Left lung (tissue), 4 donors: ENCODE measurements at regions not wholly inside any gene's neighbourhood (a gene's known extent, or its start where the extent isn't known, plus 50 kb on each side); places are given as distances from the start of the nearest gene placed in this dataset.
A peak's percentile ranks its signal among the peaks of the same experiment; 100 is the strongest.

Source experiments
- ATAC-seq: fragments of 200-7000 bp; cut with Tn5 transposase; one replicate; pipeline ENCODE4 v1.9.1; 2020; ENCODE audit warnings: moderate library complexity
- DNase-seq, 4 donors: peaks; one replicate each; pipeline ENCODE4 v3.0.0-alpha.2; 2013 to 2020
- H3K27ac ChIP-seq, 2 donors: fragments of 200-600 bp; sonication (generic) in 1 of 2; one replicate each; pipeline versions ENCODE4 v1.5.0 to v1.8.0; 2020 to 2021
- H3K27me3 ChIP-seq, 2 donors: fragments of 200-600 bp; sonication (generic) in 1 of 2; one replicate each; pipeline versions ENCODE4 v1.5.0 to v1.8.0; 2020 to 2021
- H3K36me3 ChIP-seq, 2 donors: fragments of 200-600 bp; sonication (generic) in 1 of 2; one replicate each; pipeline versions ENCODE4 v1.5.0 to v1.8.0; 2020 to 2021
- H3K4me1 ChIP-seq, 2 donors: fragments of 200-600 bp; one replicate each; pipeline ENCODE4 v1.8.0; 2021
- H3K4me3 ChIP-seq, 2 donors: fragments of 200-600 bp; sonication (generic) in 1 of 2; one replicate each; pipeline versions ENCODE4 v1.5.0 to v1.8.0; 2020 to 2021; ENCODE audit warnings: mild to moderate bottlenecking in 1 of 2
- H3K9me3 ChIP-seq, 2 donors: fragments of 200-600 bp; sonication (generic) in 1 of 2; one replicate each; pipeline versions ENCODE4 v1.5.0 to v1.8.0; 2020 to 2021
- CTCF ChIP-seq, 2 donors: fragments of 200-600 bp; sonication (generic) in 1 of 2; IDR thresholded peaks; one replicate each; pipeline versions ENCODE4 v1.5.0 to v1.8.0; 2021; ENCODE audit warnings: antibody characterized with exemption in 2 of 2
- intact Hi-C, 2 donors: fragments of 100-400 bp; cut with DNase I; formaldehyde crosslinking; loops; one replicate each; pipeline versions ENCODE4 v1.11.2 to v1.14.2; 2022
- donor health status: DM: no; HTN: yes; CAD: no.
- donor health status: DM: no; HTN: no; CAD: no.

- Histone ChIP-seq H3K4me3 (no peak overlapping the region), H3K4me1 (no peaks in the 10 kb centered on the region), H3K36me3 (no peaks in the 10 kb centered on the region), H3K27ac (no peak overlapping the region), H3K27me3 (no peaks in the 10 kb centered on the region), H3K9me3 (no peaks in the 10 kb centered on the region)
- intact Hi-C loops = no loop called here
- peak; percentile 47 for ATAC-seq
- DNase-seq = peak in 1 of 4 donors; percentile 41
- no peak for TF ChIP-seq CTCF (IDR thresholded peaks at IDR 0.05)
These were observed 224.9 kb upstream of the FAT1 start for GRCh38 chr4:186948361-186949242.

GRCh38 chr4:186949847-186950246 lies 226.2 kb upstream of the FAT1 start:
- Histone ChIP-seq H3K4me3 (no peak overlapping the region), H3K27me3 (no peaks in the 10 kb centered on the region), H3K27ac (no peak overlapping the region), H3K36me3 (no peaks in the 10 kb centered on the region), H3K9me3 (no peaks in the 10 kb centered on the region), H3K4me1 (peaks cover 0 to 3% of the 10 kb centered on the region in 2 donors)
- intact Hi-C loops = no loop called here
- no peak for DNase-seq
- no peak for ATAC-seq
- TF ChIP-seq CTCF (IDR thresholded peaks at IDR 0.05) = no peak

GRCh38 chr4:186952709-186953108 lies 229.1 kb upstream of the FAT1 start:
- Histone ChIP-seq H3K4me3 (no peak overlapping the region), H3K36me3 (no peaks in the 10 kb centered on the region), H3K9me3 (no peaks in the 10 kb centered on the region), H3K27ac (no peak overlapping the region), H3K4me1 (peaks cover 0 to 4% of the 10 kb centered on the region in 2 donors), H3K27me3 (no peaks in the 10 kb centered on the region)
- TF ChIP-seq CTCF (IDR thresholded peaks at IDR 0.05) = no peak
- no peak for DNase-seq
- ATAC-seq = no peak
- intact Hi-C loops = no loop called here

GRCh38 chr4:186953599-186954260 lies 230.1 kb upstream of the FAT1 start:
- no peak overlapping the region for H3K4me3 ChIP-seq
- no peak for TF ChIP-seq CTCF (IDR thresholded peaks at IDR 0.05)
- no peaks in the 10 kb centered on the region for H3K27me3 ChIP-seq
- peaks cover 0 to 3% of the 10 kb centered on the region in 2 donors for H3K9me3 ChIP-seq
- no peaks in the 10 kb centered on the region for H3K36me3 ChIP-seq
- DNase-seq (no peak), ATAC-seq (peak; percentile 76)
- no peak overlapping the region for H3K27ac ChIP-seq
- peaks cover 0 to 4% of the 10 kb centered on the region in 2 donors for H3K4me1 ChIP-seq
- intact Hi-C loops = no loop called here

GRCh38 chr4:186954509-186954908 lies 230.9 kb upstream of the FAT1 start:
- Histone ChIP-seq H3K27ac (no peak overlapping the region), H3K36me3 (no peaks in the 10 kb centered on the region), H3K27me3 (no peaks in the 10 kb centered on the region), H3K4me1 (peaks cover 0 to 4% of the 10 kb centered on the region in 2 donors), H3K9me3 (peaks cover 0 to 6% of the 10 kb centered on the region in 2 donors), H3K4me3 (no peak overlapping the region)
- DNase-seq (peak in 1 of 4 donors; percentile 28), ATAC-seq (peak; percentile 94)
- no peak for TF ChIP-seq CTCF (IDR thresholded peaks at IDR 0.05)
- intact Hi-C loops = no loop called here
